ENCODE measurements at regions not wholly inside any gene's neighbourhood (a gene's known extent, or its start where the extent isn't known, plus 50 kb on each side); places are given as distances from the start of the nearest gene placed in this dataset.

- 90% methylated on average over 4 of the region's 4 CpGs for WGBS
- peaks cover 4 to 30% (median 17%) of the 10 kb centered on the region in 4 donors for H3K4me1 ChIP-seq
- H3K4me3 ChIP-seq: no peak overlapping the region
- peak overlapping the region in 2 of 4 donors; percentile 8 to 12 for H3K27ac ChIP-seq (replicated peaks in 1 of 4)
- TF ChIP-seq CTCF (IDR thresholded peaks at IDR 0.05): no peak
- TF ChIP-seq POLR2AphosphoS5 (IDR thresholded peaks at IDR 0.05): no peak
- TF ChIP-seq POLR2A (IDR thresholded peaks at IDR 0.05; ENCODE audit: low read depth): no peak
- TF ChIP-seq EP300 (IDR thresholded peaks at IDR 0.05): no peak
- no peaks in the 10 kb centered on the region for H3K27me3 ChIP-seq
- DNase-seq (ENCODE audit: extremely low spot score): no peak
- H3K36me3 ChIP-seq: no peaks in the 10 kb centered on the region
- no peaks in the 10 kb centered on the region for H3K9me3 ChIP-seq
- intact Hi-C loops (cut with DNase I): no loop called here
Measured at GRCh38 chr12:68497107-68497506, 113.6 kb upstream of the RAP1B start.

- DNase-seq (ENCODE audit: extremely low spot score): no peak
- Histone ChIP-seq H3K4me1 (peaks cover 4 to 30% (median 17%) of the 10 kb centered on the region in 4 donors), H3K27ac (replicated peaks in 1 of 4) (peak overlapping the region in 2 of 4 donors; percentile 8 to 12), H3K27me3 (no peaks in the 10 kb centered on the region), H3K9me3 (no peaks in the 10 kb centered on the region), H3K4me3 (no peak overlapping the region), H3K36me3 (no peaks in the 10 kb centered on the region)
- intact Hi-C loops (cut with DNase I): no loop called here
- 26% methylated on average over 3 of the region's 3 CpGs for whole genome bisulfite sequencing
- TF ChIP-seq POLR2A (IDR thresholded peaks at IDR 0.05; ENCODE audit: low read depth): no peak
- TF ChIP-seq EP300 (IDR thresholded peaks at IDR 0.05): no peak
- TF ChIP-seq POLR2AphosphoS5 (IDR thresholded peaks at IDR 0.05): peak in 1 of 2 donors; percentile 23
- TF ChIP-seq CTCF (IDR thresholded peaks at IDR 0.05): no peak
Measured at GRCh38 chr12:68497702-68498101, 113.0 kb upstream of the RAP1B start.

- 95% methylated on average over 4 of the region's 4 CpGs for WGBS
- Histone ChIP-seq H3K27me3 (no peaks in the 10 kb centered on the region), H3K27ac (replicated peaks in 1 of 4) (no peak overlapping the region), H3K36me3 (no peaks in the 10 kb centered on the region), H3K9me3 (no peaks in the 10 kb centered on the region), H3K4me1 (peaks cover 4 to 30% (median 17%) of the 10 kb centered on the region in 4 donors), H3K4me3 (no peak overlapping the region)
- intact Hi-C loops (cut with DNase I): no loop called here
- TF ChIP-seq CTCF (IDR thresholded peaks at IDR 0.05): no peak
- no peak for TF ChIP-seq POLR2A (IDR thresholded peaks at IDR 0.05; ENCODE audit: low read depth)
- TF ChIP-seq POLR2AphosphoS5 (IDR thresholded peaks at IDR 0.05): no peak
- TF ChIP-seq EP300 (IDR thresholded peaks at IDR 0.05): no peak
- DNase-seq (ENCODE audit: extremely low spot score): no peak
Measured at GRCh38 chr12:68498736-68499135, 112.0 kb upstream of the RAP1B start.

GRCh38 chr12:68499616-68500015 lies 111.1 kb upstream of the RAP1B start:
- H3K27ac ChIP-seq (replicated peaks in 1 of 4): no peak overlapping the region
- WGBS: 90% methylated on average over 1 of the region's 1 CpG
- no peaks in the 10 kb centered on the region for H3K36me3 ChIP-seq
- no peak overlapping the region for H3K4me3 ChIP-seq
- peaks cover 4 to 30% (median 16%) of the 10 kb centered on the region in 4 donors for H3K4me1 ChIP-seq
- no peaks in the 10 kb centered on the region for H3K9me3 ChIP-seq
- DNase-seq (ENCODE audit: extremely low spot score): no peak
- TF ChIP-seq EP300 (IDR thresholded peaks at IDR 0.05) (no peak), CTCF (IDR thresholded peaks at IDR 0.05) (no peak)
- no peaks in the 10 kb centered on the region for H3K27me3 ChIP-seq
- intact Hi-C loops (cut with DNase I): no loop called here

GRCh38 chr12:68501226-68501625 lies 109.5 kb upstream of the RAP1B start:
- no peaks in the 10 kb centered on the region for H3K27me3 ChIP-seq
- intact Hi-C loops (cut with DNase I): no loop called here
- 62% methylated on average over 3 of the region's 3 CpGs for WGBS
- TF ChIP-seq POLR2AphosphoS5 (IDR thresholded peaks at IDR 0.05): no peak
- no peak for TF ChIP-seq EP300 (IDR thresholded peaks at IDR 0.05)
- no peak for TF ChIP-seq POLR2A (IDR thresholded peaks at IDR 0.05; ENCODE audit: low read depth)
- no peak for TF ChIP-seq CTCF (IDR thresholded peaks at IDR 0.05)
- H3K4me1 ChIP-seq: peaks cover 0 to 18% (median 4%) of the 10 kb centered on the region in 4 donors
- DNase-seq (ENCODE audit: extremely low spot score): no peak
- H3K9me3 ChIP-seq: no peaks in the 10 kb centered on the region
- H3K4me3 ChIP-seq: no peak overlapping the region
- no peak overlapping the region for H3K27ac ChIP-seq (replicated peaks in 1 of 4)
- H3K36me3 ChIP-seq: no peaks in the 10 kb centered on the region
